22Rv1 (cell line): ENCODE measurements at regions not wholly inside any gene's neighbourhood (a gene's known extent, or its start where the extent isn't known, plus 50 kb on each side); places are given as distances from the start of the nearest gene placed in this dataset.

Experiments
- H3K27ac ChIP-seq: fragments of 450-650 bp; 2 replicates; pipeline ENCODE4 v1.5.1; 2017
- ZFX ChIP-seq: fragments of 450-650 bp; IDR thresholded peaks from 2 replicates; pipeline ENCODE4 v1.6.1; 2017; ENCODE audit warnings: antibody characterized with exemption, borderline replicate concordance
- TF ChIP-seq, protein P1 (sequence below): fragments of 450-650 bp; IDR thresholded peaks from 2 replicates; pipeline ENCODE4 v1.5.1; 2017; ENCODE audit warnings: mild to moderate bottlenecking

- TF ChIP-seq ZFX: no peak
- TF ChIP-seq, protein P1, sequence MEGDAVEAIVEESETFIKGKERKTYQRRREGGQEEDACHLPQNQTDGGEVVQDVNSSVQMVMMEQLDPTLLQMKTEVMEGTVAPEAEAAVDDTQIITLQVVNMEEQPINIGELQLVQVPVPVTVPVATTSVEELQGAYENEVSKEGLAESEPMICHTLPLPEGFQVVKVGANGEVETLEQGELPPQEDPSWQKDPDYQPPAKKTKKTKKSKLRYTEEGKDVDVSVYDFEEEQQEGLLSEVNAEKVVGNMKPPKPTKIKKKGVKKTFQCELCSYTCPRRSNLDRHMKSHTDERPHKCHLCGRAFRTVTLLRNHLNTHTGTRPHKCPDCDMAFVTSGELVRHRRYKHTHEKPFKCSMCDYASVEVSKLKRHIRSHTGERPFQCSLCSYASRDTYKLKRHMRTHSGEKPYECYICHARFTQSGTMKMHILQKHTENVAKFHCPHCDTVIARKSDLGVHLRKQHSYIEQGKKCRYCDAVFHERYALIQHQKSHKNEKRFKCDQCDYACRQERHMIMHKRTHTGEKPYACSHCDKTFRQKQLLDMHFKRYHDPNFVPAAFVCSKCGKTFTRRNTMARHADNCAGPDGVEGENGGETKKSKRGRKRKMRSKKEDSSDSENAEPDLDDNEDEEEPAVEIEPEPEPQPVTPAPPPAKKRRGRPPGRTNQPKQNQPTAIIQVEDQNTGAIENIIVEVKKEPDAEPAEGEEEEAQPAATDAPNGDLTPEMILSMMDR: no peak
- H3K27ac ChIP-seq: no peak overlapping the region
These were observed 113.9 kb upstream of the CACNA1E start for GRCh38 chr1:181369416-181369815.

DNA sequence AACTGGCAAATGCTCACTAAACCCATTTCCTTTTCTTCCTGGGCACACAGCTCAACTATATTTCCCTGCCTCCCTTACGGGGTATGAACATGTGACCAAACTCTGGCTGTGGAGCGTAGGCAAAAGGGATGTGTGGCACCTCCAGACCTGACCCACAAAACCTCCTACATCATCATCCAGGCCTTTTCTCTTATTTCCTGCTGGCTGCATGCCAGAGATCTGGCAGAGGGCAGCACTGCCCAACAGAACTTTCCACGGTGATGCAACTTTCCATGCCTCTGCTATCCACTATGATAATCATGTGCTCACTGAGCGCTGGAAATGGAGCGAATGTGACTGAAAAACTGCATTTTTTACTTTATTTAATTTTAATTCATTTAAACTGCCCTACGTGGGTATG lies 99.6 kb upstream of the CACNA1E start:
- no peak overlapping the region for H3K27ac ChIP-seq
- TF ChIP-seq ZFX: no peak
- TF ChIP-seq, protein P1: no peak

- TF ChIP-seq, protein P1: no peak
- TF ChIP-seq ZFX: no peak
- H3K27ac ChIP-seq: no peak overlapping the region
These were observed 97.0 kb upstream of the CACNA1E start for GRCh38 chr1:181386340-181386739.

GRCh38 chr1:181386951-181387350 lies 96.4 kb upstream of the CACNA1E start:
- TF ChIP-seq, protein P1: no peak
- no peak for TF ChIP-seq ZFX
- H3K27ac ChIP-seq: no peak overlapping the region

DNA sequence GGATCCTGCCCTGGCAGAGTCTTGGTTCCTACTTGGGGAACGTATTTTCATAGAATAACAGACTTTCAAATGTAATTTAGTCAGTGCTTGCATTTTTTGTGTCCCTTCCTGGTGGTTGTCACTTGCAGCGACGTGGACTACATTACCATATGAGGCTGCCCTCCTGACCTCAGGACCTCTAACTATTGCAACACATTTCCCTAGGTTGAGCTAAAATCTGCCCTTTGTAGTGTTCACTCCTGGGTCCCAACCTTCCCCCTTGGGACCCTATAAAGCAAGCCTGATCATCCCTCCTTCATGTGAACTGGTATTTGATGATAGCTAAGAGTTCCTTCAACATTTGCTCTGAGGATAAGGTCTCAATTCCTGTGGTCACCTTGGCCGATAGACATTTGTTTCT lies 95.6 kb upstream of the CACNA1E start:
- no peak overlapping the region for H3K27ac ChIP-seq
- TF ChIP-seq ZFX: no peak
- TF ChIP-seq, protein P1: no peak

DNA sequence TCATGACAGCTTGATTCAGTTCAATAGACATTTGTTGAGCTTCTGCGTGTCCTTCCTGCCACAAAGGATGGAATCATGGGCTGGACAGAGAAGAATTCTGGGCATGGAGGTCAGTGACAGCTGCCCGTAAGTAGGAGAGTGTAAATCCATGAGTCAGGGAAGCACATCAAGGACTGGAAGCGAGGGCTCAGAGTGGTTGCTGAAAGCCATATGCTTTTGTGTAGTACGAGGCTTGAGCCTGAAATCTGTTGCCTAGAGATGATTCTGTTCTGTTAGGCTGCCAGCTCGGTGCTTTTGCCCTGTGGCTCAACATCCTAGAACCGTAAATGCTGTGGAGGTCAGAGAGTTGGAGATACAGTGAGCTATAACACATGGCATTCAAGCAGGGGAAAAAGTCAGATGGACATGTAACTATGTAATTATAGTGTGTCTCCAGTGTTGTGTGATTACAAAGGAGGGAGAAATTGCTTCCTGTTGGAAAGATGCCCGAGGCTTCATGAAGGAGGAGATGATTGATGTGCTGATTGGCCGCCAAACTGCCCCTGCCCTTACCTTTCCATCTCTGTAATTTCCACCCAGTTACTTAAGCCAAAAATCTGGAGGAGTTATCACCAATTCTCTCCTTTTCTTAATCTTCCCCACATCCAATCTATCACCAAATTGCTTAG lies 92.8 kb upstream of the CACNA1E start:
- TF ChIP-seq, protein P1: no peak
- no peak for TF ChIP-seq ZFX
- no peak overlapping the region for H3K27ac ChIP-seq

- no peak overlapping the region for H3K27ac ChIP-seq
- TF ChIP-seq, protein P1: no peak
- TF ChIP-seq ZFX: no peak
These were observed 91.9 kb upstream of the CACNA1E start for GRCh38 chr1:181391301-181391900.
